Ovary (tissue), 3 donors: ENCODE measurements at regions not wholly inside any gene's neighbourhood (a gene's known extent, or its start where the extent isn't known, plus 50 kb on each side); places are given as distances from the start of the nearest gene placed in this dataset.

Experiments used
- CTCF ChIP-seq, 3 donors: fragments of 450-650 bp in 2 of 3; fragments of 200-600 bp in 1 of 3; IDR thresholded peaks; one replicate each; pipeline versions ENCODE4 v1.5.1 to v1.8.0; 2016 to 2022; ENCODE audit warnings: antibody characterized with exemption in 3 of 3, mild to moderate bottlenecking in 1 of 3
- POLR2A ChIP-seq: fragments of 450-650 bp; IDR thresholded peaks from one replicate; pipeline ENCODE4 v1.6.1; 2017; ENCODE audit warnings: antibody characterized with exemption, mild to moderate bottlenecking, moderate library complexity
- donor health status: DM: no; HTN: no; CAD: no.

- TF ChIP-seq CTCF (IDR thresholded peaks at IDR 0.05) (no peak), POLR2A (no peak)
Measured at GRCh38 chr12:116343331-116343884, 65.9 kb upstream of the MED13L start.
